A673 (cell line): ENCODE measurements at regions not wholly inside any gene's neighbourhood (a gene's known extent, or its start where the extent isn't known, plus 50 kb on each side); places are given as distances from the start of the nearest gene placed in this dataset.

Experiments
- CTCF ChIP-seq: fragments of 300-800, 200-600 bp; sonication (generic); conservative IDR thresholded peaks from 2 replicates; pipeline ENCODE4 v1.5.1; 2017; ENCODE audit warnings: low read depth, mild to moderate bottlenecking, antibody characterized with exemption, low read length, moderate library complexity, mixed read lengths
- EZH2 ChIP-seq: fragments of 200-600 bp; sonication (generic); IDR thresholded peaks from 2 replicates; pipeline ENCODE4 v1.6.1; 2017; ENCODE audit warnings: borderline replicate concordance, low read depth, mild to moderate bottlenecking, mixed read lengths, antibody characterized with exemption, low read length; ENCODE audit not compliant: poor library complexity, severe bottlenecking

GRCh38 chr9:73229543-73229942 is 77.9 kb downstream of the ANXA1 start:
- no peak for TF ChIP-seq CTCF
- TF ChIP-seq EZH2, result no peak
